ENCODE measurements at regions not wholly inside any gene's neighbourhood (a gene's known extent, or its start where the extent isn't known, plus 50 kb on each side); places are given as distances from the start of the nearest gene placed in this dataset.

DNA sequence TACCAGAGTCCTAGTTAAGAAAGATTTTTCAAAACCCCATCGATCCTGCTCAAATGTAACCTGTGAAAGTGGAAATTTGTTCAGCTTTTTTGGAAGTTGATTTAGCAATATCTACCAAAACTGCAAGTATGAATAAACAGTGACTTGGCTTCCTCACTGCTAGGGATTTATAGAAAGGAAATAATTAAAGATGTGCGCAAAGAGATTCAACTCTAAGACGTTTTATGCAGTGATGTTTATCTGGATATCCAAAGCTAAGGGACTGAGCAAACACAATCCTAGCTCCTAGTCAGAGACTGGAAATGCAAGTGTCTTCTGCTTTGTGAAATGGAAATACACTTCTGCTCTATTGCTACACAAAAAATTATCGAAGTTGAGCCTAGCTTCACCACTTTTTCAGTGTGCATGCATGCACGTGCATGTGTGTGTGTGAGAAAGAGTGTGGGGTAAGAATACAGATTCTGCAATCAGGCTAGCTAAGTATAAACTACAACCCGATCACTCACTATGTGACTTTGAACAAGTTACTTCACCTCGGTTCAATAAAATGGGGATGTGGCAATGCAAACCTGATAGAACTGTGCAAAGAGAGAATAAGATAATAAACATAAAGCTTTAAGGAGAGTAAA lies 52.1 kb upstream of the FOXF1 start:
- CTCF ChIA-PET: no interaction called here

DNA sequence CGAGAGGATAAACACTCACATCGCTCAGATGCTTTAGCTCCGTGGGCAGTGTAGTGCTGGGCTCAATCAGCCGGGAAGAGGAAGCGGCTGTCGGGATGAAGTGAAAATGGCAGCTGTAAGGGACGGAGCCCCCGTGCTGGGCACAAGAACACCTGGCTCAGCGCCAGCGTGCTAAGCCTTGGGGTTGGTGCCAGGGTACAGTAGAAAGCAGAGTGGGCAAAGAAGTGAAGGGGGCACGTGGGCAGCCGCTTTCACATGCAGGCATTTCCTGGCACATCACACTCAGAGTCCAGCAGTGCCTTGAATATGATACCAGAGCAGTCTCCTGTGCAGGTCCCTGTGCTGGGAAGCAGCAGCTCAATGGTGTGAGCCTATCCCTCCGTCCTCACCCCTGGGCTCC lies 51.1 kb upstream of the FOXF1 start:
- intact Hi-C loops (cut with micrococcal nuclease; ENCODE audit: unreplicated experiment): no loop called here
- no peaks in the 10 kb centered on the region for H4K20me1 ChIP-seq (ENCODE audit: insufficient read depth)
- H3K9me2 ChIP-seq (ENCODE audit: insufficient read depth): no peaks in the 10 kb centered on the region
- no peaks in the 10 kb centered on the region for H3K79me2 ChIP-seq (ENCODE audit: low read depth)
- no peak overlapping the region for H3K27ac ChIP-seq
- no peaks in the 10 kb centered on the region for H3K9me3 ChIP-seq (ENCODE audit: insufficient read depth, low read depth)
- H3K36me3 ChIP-seq (ENCODE audit: low read depth): no peaks in the 10 kb centered on the region
- TF ChIP-seq EZH2 (IDR thresholded peaks at IDR 0.05; ENCODE audit: low read depth): no peak
- TF ChIP-seq, protein P1, sequence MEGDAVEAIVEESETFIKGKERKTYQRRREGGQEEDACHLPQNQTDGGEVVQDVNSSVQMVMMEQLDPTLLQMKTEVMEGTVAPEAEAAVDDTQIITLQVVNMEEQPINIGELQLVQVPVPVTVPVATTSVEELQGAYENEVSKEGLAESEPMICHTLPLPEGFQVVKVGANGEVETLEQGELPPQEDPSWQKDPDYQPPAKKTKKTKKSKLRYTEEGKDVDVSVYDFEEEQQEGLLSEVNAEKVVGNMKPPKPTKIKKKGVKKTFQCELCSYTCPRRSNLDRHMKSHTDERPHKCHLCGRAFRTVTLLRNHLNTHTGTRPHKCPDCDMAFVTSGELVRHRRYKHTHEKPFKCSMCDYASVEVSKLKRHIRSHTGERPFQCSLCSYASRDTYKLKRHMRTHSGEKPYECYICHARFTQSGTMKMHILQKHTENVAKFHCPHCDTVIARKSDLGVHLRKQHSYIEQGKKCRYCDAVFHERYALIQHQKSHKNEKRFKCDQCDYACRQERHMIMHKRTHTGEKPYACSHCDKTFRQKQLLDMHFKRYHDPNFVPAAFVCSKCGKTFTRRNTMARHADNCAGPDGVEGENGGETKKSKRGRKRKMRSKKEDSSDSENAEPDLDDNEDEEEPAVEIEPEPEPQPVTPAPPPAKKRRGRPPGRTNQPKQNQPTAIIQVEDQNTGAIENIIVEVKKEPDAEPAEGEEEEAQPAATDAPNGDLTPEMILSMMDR (conservative IDR thresholded peaks at IDR 0.05): no peak
- no peak overlapping the region for H3K4me2 ChIP-seq
- no peaks in the 10 kb centered on the region for H3F3A ChIP-seq (ENCODE audit: insufficient read depth, low read depth)
- H2AFZ ChIP-seq: no peak overlapping the region
- BruUV-seq (replicated peaks): no TSS peak
- no peak overlapping the region for H3K4me3 ChIP-seq
- ChIA-PET POLR2A (ENCODE audit: unreplicated experiment) (no interaction called here), CTCF (no interaction called here)
- peaks cover 76% of the 10 kb centered on the region for H3K27me3 ChIP-seq (ENCODE audit: insufficient read depth, low read depth)
- no peak for DNase-seq
- H3K4me1 ChIP-seq (replicated peaks; ENCODE audit: insufficient read depth): no peaks in the 10 kb centered on the region

More for the DNA sequence above, 52.1 kb upstream of the FOXF1 start:
- no TSS peak for BruUV-seq (replicated peaks)
- Histone ChIP-seq H4K20me1 (ENCODE audit: insufficient read depth) (no peaks in the 10 kb centered on the region), H3K4me3 (no peak overlapping the region), H3K27me3 (ENCODE audit: insufficient read depth, low read depth) (peaks cover 84% of the 10 kb centered on the region), H3K79me2 (ENCODE audit: low read depth) (no peaks in the 10 kb centered on the region), H3K27ac (no peak overlapping the region), H3K9me2 (ENCODE audit: insufficient read depth) (no peaks in the 10 kb centered on the region), H3K9me3 (ENCODE audit: insufficient read depth, low read depth) (no peaks in the 10 kb centered on the region), H3K4me1 (replicated peaks; ENCODE audit: insufficient read depth) (no peaks in the 10 kb centered on the region), H3K4me2 (no peak overlapping the region), H2AFZ (no peak overlapping the region), H3K36me3 (ENCODE audit: low read depth) (no peaks in the 10 kb centered on the region), H3F3A (ENCODE audit: insufficient read depth, low read depth) (no peaks in the 10 kb centered on the region)
- POLR2A ChIA-PET (ENCODE audit: unreplicated experiment): no interaction called here
- DNase-seq: no peak
- intact Hi-C loops (cut with micrococcal nuclease; ENCODE audit: unreplicated experiment): no loop called here
- TF ChIP-seq, protein P1 (conservative IDR thresholded peaks at IDR 0.05): no peak
- no peak for TF ChIP-seq EZH2 (IDR thresholded peaks at IDR 0.05; ENCODE audit: low read depth)

Measured in PC-9 (cell line).